B cell (primary cell): ENCODE measurements at regions not wholly inside any gene's neighbourhood (a gene's known extent, or its start where the extent isn't known, plus 50 kb on each side); places are given as distances from the start of the nearest gene placed in this dataset.

Source experiments
- ATAC-seq: fragments of 200-7000 bp; cut with Tn5 transposase; one replicate; pipeline ENCODE4 v1.10.0; 2021; ENCODE audit warnings: low read depth, mild to moderate bottlenecking, moderate number of reproducible peaks, moderate library complexity
- CTCF ChIA-PET: fragments of 350-600 bp; sonication (Branson Sonifier 250); formaldehyde crosslinking; loops from one replicate; lab custom pipeline; 2021; ENCODE audit warnings: antibody characterized with exemption, inconsistent platforms; lab: Charles Lee
- POLR2A ChIA-PET: fragments of 350-600 bp; sonication (Branson Sonifier 250); formaldehyde crosslinking; loops from one replicate; lab custom pipeline; 2021; ENCODE audit warnings: antibody characterized with exemption; lab: Charles Lee
- DNase-seq: peaks from one replicate; pipeline ENCODE4 v3.0.0; 2013
- H2AFZ ChIP-seq: 2 replicates; pipeline ENCODE4 v1.6.1; 2012; ENCODE audit warnings: mild to moderate bottlenecking, low read depth, low read length; ENCODE audit not compliant: insufficient read depth, poor library complexity, severe bottlenecking
- H3K27ac ChIP-seq, 2 donors: 1 replicate in 1 of 2; 2 replicates in 1 of 2; pipeline ENCODE4 v1.5.1; 2012 to 2013; ENCODE audit warnings: low read length in 2 of 2, mild to moderate bottlenecking in 2 of 2, moderate library complexity in 1 of 2
- H3K27me3 ChIP-seq, 4 experiments: fragments of 200-600 bp in 1 of 4; sonication (generic) in 1 of 4; replicated peaks in 1 of 4; 1 replicate in 2 of 4; 2 replicates in 2 of 4; pipeline versions ENCODE4 v1.6.1 to v1.7.0; 2013 to 2016; ENCODE audit warnings: low read length in 3 of 4, mild to moderate bottlenecking in 2 of 4, mixed read lengths in 1 of 4, moderate library complexity in 1 of 4; ENCODE audit not compliant: insufficient read depth in 4 of 4, control insufficient read depth in 3 of 4; ENCODE audit errors: control extremely low read depth in 1 of 4
- H3K36me3 ChIP-seq, 2 experiments: replicated peaks in 1 of 2; 1 replicate in 1 of 2; 2 replicates in 1 of 2; pipeline versions ENCODE4 v1.6.1 to v1.7.1; 2013; ENCODE audit warnings: low read length in 1 of 2; ENCODE audit not compliant: insufficient read depth in 2 of 2, control insufficient read depth in 1 of 2; ENCODE audit errors: control extremely low read depth in 1 of 2, extremely low read depth in 1 of 2
- H3K4me1 ChIP-seq, 2 donors: fragments of 200-600 bp in 1 of 2; sonication (generic) in 1 of 2; 1 replicate in 1 of 2; 2 replicates in 1 of 2; pipeline versions ENCODE4 v1.5.1 to v1.6.1; 2013 to 2017; ENCODE audit warnings: low read length in 2 of 2; ENCODE audit not compliant: control insufficient read depth in 2 of 2, insufficient read depth in 2 of 2
- H3K4me2 ChIP-seq: replicated peaks from 2 replicates; pipeline ENCODE3; 2012; ENCODE audit warnings: mild to moderate bottlenecking, low read depth, low read length; ENCODE audit not compliant: poor library complexity, severe bottlenecking
- H3K4me3 ChIP-seq, 5 experiments: fragments of 200-600 bp in 1 of 5; sonication (generic) in 1 of 5; 1 replicate in 3 of 5; 2 replicates in 2 of 5; pipeline versions ENCODE4 v1.5.1 to v1.7.0; 2011 to 2016; ENCODE audit warnings: low read length in 4 of 5, mild to moderate bottlenecking in 4 of 5, low read depth in 2 of 5, control low read depth in 1 of 5, moderate library complexity in 1 of 5; ENCODE audit not compliant: insufficient read depth in 1 of 5; ENCODE audit errors: control extremely low read depth in 1 of 5, extremely low read depth in 1 of 5
- H3K79me2 ChIP-seq: fragments of 200-600 bp; sonication (generic); one replicate; pipeline ENCODE4 v1.6.0; 2016; ENCODE audit warnings: low read length; ENCODE audit not compliant: control insufficient read depth, insufficient read depth
- H3K9ac ChIP-seq: fragments of 200-600 bp; sonication (generic); 2 replicates; pipeline ENCODE4 v1.6.1; 2017; ENCODE audit warnings: mild to moderate bottlenecking, low read length, moderate library complexity
- H3K9me3 ChIP-seq, 3 donors: one replicate each; pipeline versions ENCODE4 v1.6.1 to v1.7.1; 2013; ENCODE audit warnings: low read length in 2 of 3; ENCODE audit not compliant: control insufficient read depth in 2 of 3, insufficient read depth in 1 of 3; ENCODE audit errors: control extremely low read depth in 1 of 3
- H4K20me1 ChIP-seq: 2 replicates; pipeline ENCODE4 v1.6.0; 2012; ENCODE audit warnings: mild to moderate bottlenecking, low read length; ENCODE audit not compliant: insufficient read depth, control insufficient read depth, poor library complexity, severe bottlenecking
- H3K27ac Mint-ChIP-seq: one replicate; pipeline ENCODE4 v1.8.0; 2021; ENCODE audit warnings: mixed read lengths
- H3K27me3 Mint-ChIP-seq: one replicate; pipeline ENCODE4 v1.8.0; 2021; ENCODE audit warnings: mixed read lengths
- H3K4me1 Mint-ChIP-seq: one replicate; pipeline ENCODE4 v1.8.0; 2021; ENCODE audit warnings: mixed read lengths
- H3K4me3 Mint-ChIP-seq: one replicate; pipeline ENCODE4 v1.8.0; 2021; ENCODE audit warnings: mixed read lengths
- H3K9me3 Mint-ChIP-seq: one replicate; pipeline ENCODE4 v1.8.0; 2022; ENCODE audit warnings: mixed read lengths; ENCODE audit not compliant: insufficient read depth
- CTCF ChIP-seq: fragments of 200-600 bp; IDR thresholded peaks from one replicate; pipeline ENCODE4 v1.8.0; 2022; ENCODE audit warnings: antibody characterized with exemption, mild to moderate bottlenecking
- EZH2 ChIP-seq: IDR thresholded peaks from 2 replicates; pipeline ENCODE4 v1.6.1; 2012; ENCODE audit warnings: borderline replicate concordance, low read depth, mild to moderate bottlenecking, moderate library complexity, low read length; ENCODE audit not compliant: insufficient read depth, poor library complexity, severe bottlenecking
- WGBS: methylation state at CpG from one replicate; pipeline ENCODE4 v1.1.5; 2013; ENCODE audit warnings: missing lambda C conversion rate; ENCODE audit not compliant: insufficient coverage; 5-methylcytosine and 5-hydroxymethylcytosine counted together
- intact Hi-C: fragments of 100-400 bp; cut with micrococcal nuclease; formaldehyde crosslinking; loops from one replicate; pipeline ENCODE4 v1.10.0; 2022

DNA sequence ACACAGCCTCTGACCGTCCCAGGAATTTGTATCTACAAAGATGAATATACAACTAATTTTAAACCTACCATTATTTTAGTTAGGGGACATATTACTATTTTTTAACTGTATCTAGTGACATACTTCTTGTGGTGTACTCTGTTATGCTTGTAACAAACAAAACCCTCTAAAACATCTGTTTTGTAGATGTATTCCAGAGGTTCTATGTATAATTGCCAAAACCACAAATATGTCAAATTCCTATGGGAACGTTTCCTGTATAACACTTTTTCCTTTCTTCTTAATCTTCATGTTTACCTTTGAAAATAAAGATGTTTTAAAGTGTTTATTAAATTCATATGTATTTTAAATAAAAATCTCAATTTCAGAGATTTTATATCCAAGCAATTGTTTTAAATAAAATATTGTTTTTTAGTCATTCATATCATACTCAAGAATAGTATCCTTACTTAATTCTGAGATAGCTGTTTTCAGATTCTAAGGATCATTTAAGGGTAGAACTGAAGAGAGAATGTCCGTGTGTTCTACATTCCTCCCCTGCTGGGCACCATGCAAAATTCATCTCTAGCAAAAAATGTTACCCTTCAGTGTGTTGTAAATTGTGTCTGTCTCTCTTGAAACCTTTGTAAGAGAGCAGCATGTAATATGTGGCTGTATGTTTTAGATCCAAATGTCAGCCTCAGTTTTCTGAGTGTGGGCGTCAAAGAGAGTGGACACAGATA, 1327.7 kb downstream of the EFNB2 start:
- H4K20me1 ChIP-seq, result no peaks in the 10 kb centered on the region
- intact Hi-C loops, result no loop called here
- ATAC-seq, result no peak
- H3K9me3 Mint-ChIP-seq, result no peaks in the 10 kb centered on the region
- WGBS, result no CpG with 5 or more reads among the region's 4 CpGs
- H3K4me1 Mint-ChIP-seq, result no peaks in the 10 kb centered on the region
- H3K9me3 ChIP-seq, result no peaks in the 10 kb centered on the region
- TF ChIP-seq CTCF (no peak), EZH2 (no peak)
- H2AFZ ChIP-seq, result no peak overlapping the region
- CTCF ChIA-PET, result no interaction called here
- POLR2A ChIA-PET, result no interaction called here
- no peak overlapping the region for H3K4me2 ChIP-seq
- no peak overlapping the region for H3K27ac Mint-ChIP-seq
- no peaks in the 10 kb centered on the region for H3K36me3 ChIP-seq
- H3K4me1 ChIP-seq, result no peaks in the 10 kb centered on the region
- H3K27me3 ChIP-seq, result no peaks in the 10 kb centered on the region
- H3K27ac ChIP-seq, result no peak overlapping the region
- H3K4me3 ChIP-seq, result no peak overlapping the region
- no peak overlapping the region for H3K9ac ChIP-seq
- H3K27me3 Mint-ChIP-seq, result no peaks in the 10 kb centered on the region
- no peaks in the 10 kb centered on the region for H3K79me2 ChIP-seq
- no peak for DNase-seq
- H3K4me3 Mint-ChIP-seq, result no peak overlapping the region

GRCh38 chr13:105202354-105202753, 1333.1 kb downstream of the EFNB2 start:
- Histone ChIP-seq H3K27me3 (no peaks in the 10 kb centered on the region), H3K36me3 (no peaks in the 10 kb centered on the region), H2AFZ (no peak overlapping the region), H3K9ac (no peak overlapping the region), H3K4me1 (no peaks in the 10 kb centered on the region), H3K4me3 (no peak overlapping the region), H3K9me3 (no peaks in the 10 kb centered on the region), H3K4me2 (no peak overlapping the region), H3K27ac (no peak overlapping the region), H3K79me2 (no peaks in the 10 kb centered on the region), H4K20me1 (no peaks in the 10 kb centered on the region)
- H3K4me3 Mint-ChIP-seq, result no peak overlapping the region
- no peaks in the 10 kb centered on the region for H3K4me1 Mint-ChIP-seq
- H3K27me3 Mint-ChIP-seq, result no peaks in the 10 kb centered on the region
- intact Hi-C loops, result no loop called here
- no peaks in the 10 kb centered on the region for H3K9me3 Mint-ChIP-seq
- ATAC-seq (no peak), DNase-seq (no peak)
- no peak for TF ChIP-seq CTCF
- TF ChIP-seq EZH2, result no peak
- H3K27ac Mint-ChIP-seq, result no peak overlapping the region
- CTCF ChIA-PET, result interaction anchor here (0.6 to 1.5 kb wide), 2 partner anchors 23 to 331 kb away, joined by 3 read pairs; no protein-coding TSS in a partner anchor
- POLR2A ChIA-PET, result no interaction called here
